HG02973 (cell line): ENCODE measurements at regions not wholly inside any gene's neighbourhood (a gene's known extent, or its start where the extent isn't known, plus 50 kb on each side); places are given as distances from the start of the nearest gene placed in this dataset.

Source experiments
- ATAC-seq: cut with Tn5 transposase; IDR thresholded peaks from one replicate; pipeline ENCODE4 v1.9.1; 2021; ENCODE audit warnings: moderate library complexity; ENCODE audit not compliant: unreplicated experiment

GRCh38 chr3:124519591-124520194 lies 210.6 kb upstream of the UMPS start:
- no peak for ATAC-seq

- no peak for ATAC-seq
Measured at GRCh38 chr3:124520970-124521369, 209.3 kb upstream of the UMPS start.

DNA sequence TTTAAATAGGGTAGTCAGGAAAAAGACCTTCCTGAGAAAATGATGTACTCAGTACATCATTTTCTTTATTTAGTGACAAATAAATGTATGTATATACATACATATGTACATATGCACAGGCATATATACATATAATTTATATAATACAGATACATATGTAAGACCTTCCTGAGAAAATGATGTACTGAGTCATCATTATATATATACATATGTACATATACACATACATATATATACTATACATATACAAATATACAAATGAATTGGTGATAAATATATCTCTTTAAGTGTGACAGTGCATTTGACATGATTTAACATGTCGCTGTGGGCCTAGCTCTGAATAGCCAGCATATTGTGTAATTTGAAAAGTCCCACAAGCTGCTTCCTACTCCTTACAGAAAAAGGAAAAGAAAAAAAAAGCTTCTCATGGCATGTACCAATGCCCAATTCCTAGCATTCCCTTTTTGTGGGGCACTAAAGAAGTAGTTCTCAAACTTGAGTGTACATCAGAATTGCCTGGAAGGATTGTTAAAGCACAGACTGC lies 208.1 kb upstream of the UMPS start:
- ATAC-seq, result no peak

DNA sequence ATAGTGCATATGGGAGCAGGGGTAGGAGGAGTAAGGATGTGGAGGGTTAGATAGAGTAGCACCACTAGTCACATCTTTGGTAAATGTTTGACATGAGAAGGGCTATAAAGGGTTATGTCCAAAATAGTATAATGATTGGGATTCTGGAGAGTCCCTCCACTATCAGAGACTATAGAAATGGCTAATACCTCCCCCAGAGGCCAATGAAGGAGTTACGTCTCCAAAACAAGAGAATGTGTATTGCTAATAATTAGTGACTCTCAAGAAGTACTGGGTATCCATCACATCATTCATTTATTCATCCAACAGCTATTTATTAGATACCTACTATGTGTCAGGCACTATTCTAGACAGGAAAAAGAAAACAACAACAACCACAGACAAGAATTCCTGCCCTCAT lies 203.7 kb upstream of the UMPS start:
- no peak for ATAC-seq

DNA sequence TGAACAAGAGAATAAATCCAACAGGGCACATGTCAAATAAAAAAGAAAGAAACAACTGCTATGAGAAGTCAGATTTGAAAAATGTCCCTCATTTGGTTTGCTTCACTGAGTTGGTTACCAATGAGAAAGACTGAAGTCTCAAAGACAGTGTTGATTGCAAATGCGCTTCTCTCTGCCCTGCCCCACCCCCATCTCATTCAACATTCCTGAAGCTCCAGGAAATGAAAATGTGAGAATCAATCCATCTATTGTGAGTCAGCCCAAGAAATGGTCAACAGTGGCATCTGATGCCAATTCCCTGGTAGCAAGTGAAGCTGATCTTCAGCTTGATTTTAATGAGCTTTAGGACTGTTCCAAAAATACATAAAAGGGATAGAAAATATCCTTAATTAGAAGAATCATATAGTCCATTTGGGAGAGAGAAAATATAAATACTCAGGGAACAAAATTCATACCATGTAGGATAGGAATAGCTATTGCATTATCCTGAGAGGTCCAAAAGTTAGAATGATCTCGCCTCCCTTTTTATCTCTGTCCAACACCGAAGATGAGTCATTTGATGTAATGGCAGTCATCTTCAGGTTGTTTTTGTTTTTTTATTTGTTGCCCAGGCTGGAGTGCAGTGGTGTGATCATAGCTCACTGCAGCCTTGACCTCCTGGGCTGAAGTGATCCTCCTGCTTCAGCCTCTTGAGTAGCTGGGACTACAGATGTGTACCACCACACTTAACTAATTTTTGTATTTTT lies 200.3 kb upstream of the UMPS start:
- ATAC-seq, result no peak

GRCh38 chr3:124530916-124531315 lies 199.3 kb upstream of the UMPS start:
- no peak for ATAC-seq

DNA sequence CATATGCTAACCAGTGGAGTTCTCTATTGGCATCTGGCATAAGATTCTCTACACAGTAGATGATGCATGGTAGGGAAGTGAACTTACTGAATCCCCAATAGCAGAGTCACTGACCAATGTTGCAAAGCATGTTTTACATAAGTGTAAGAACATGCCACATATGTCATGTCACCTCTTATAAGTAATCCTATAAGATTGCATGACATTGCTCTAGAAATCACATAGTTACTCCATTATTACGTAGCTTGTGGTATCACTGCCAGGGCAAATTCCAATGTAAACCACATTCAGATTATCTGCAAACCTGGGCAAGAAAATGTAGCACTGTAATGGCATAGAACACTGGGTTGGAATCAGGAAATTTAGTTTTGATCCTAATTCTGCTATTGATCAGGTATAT lies 198.2 kb upstream of the UMPS start:
- ATAC-seq, result no peak

GRCh38 chr3:124535306-124535705 lies 194.9 kb upstream of the UMPS start:
- ATAC-seq, result no peak

DNA sequence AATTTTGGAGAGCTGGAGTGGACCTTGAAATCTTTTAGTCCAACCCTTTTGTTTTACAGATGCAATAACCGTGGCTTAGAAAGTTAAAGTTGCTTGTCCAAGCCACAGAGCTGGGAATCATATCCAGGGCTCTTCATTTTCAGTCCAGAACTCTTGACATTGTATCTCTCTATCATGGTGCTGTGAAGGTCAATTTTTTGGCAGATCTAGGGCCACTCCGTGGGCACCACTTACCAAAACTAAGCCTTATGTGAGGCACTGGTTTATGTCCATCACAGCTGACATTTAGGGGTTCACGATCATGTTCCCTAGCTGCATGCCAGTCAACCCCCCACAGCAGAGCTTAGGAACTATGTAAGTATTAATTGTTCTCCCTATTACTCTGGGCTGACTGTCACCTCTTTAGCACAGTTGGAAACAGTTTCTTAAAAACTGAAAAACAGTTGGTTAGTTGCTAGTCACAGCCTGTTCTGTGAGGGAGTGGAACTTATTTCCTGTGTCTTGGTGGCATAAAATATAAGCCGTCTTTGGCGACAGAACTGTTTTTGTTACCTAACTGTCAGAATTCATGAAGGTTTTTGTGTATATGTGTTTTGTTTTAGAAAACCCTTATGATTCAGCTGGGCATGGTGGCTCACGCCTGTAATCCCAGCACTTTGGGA lies 189.6 kb upstream of the UMPS start:
- ATAC-seq, result no peak

- ATAC-seq, result no peak
Measured at GRCh38 chr3:124542214-124542869, 187.9 kb upstream of the UMPS start.

GRCh38 chr3:124545891-124546290 lies 184.4 kb upstream of the UMPS start:
- no peak for ATAC-seq

DNA sequence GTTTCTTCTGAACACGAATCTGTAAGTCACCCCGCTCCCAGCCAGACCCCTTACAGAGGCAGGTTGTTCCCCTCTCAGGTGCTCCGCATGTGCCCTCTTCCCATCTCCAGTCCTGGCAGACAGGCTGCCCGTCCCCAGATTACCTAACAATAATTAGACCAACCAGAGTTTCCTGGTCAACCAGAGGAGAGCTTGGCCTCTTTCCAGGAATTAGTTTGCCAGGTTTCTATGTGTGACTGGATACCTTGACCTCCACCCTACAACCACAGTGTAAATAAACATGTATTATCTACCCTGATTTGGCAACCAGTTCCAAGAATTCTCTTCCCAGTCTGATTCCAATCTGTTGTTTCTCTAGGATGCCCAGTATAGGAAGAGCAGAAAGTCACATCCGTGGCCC lies 178.0 kb upstream of the UMPS start:
- ATAC-seq, result no peak

DNA sequence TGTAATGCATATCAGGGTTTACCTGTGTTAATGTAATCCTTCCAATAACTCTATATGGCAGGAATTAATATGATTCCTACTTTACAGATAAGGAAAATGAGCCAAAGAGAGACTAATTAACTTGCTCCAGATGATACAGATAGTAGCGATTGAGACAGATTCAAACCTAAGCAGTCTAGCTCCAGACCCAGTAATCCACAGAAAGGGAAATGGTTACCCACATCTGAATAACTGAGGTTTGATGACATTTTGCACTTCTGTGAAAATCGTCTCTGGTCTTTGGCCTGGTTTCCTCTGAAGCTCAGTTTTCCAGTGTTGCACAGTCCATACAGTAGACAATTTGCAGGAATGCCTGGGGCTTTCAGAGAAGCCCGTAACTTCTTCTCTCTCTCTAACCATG lies 177.1 kb upstream of the UMPS start:
- ATAC-seq, result no peak

DNA sequence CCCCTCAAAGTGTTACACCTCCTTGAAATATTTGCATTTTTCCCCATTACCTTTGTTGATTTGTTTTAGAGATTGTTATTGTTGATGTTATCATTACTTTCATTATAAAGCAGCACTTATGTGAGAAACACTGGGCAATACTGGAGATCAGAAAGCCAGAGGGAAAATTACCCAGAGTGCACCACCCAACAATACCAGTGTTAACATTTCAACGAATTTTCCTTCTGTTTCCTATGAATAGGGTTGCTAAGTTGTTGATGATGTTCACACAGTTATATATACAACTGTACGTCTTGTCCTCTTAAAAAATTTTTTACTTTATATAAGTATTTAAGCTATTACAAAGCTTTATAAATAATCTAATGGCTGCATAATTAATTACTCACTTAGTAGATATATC lies 173.6 kb upstream of the UMPS start:
- no peak for ATAC-seq

DNA sequence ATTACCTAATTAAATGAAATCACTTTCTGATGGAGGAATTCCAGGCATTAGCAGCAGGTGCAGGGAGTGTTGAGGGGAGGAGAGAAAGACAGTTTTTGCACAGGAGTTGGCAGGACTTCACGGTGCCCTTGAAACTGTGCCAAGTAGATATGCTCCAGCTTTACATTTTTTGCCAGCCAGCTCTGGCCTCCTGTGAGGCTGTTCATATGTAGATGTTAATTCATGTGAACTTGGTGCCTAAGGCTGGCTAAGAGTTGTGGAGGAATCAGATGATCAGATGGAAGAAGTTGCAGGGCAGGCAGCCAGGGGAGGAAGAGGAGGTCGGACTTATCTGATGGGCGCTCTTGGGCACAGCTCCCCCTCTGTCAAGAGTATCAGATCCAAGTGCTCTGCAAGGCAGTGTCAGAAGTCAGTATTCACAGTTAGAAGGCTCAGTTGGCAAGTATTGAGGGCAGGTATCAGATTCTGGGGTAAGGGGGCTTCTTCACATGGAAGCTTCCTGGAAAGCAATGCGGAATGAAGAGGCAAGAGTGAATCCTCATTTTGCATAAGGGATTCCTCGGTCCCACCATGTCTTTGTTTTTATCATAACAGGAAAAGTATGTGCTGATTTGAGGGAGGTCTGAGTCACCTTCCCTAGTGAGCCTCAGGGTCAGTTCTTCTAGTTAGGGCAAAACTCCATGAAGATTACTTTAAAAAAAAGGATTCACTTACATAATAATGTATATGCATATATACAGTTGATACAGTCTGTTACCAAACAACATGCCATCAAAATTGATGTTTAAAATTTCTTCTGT lies 172.6 kb upstream of the UMPS start:
- ATAC-seq, result no peak

- no peak for ATAC-seq
Measured at GRCh38 chr3:124558991-124559845, 171.0 kb upstream of the UMPS start.

DNA sequence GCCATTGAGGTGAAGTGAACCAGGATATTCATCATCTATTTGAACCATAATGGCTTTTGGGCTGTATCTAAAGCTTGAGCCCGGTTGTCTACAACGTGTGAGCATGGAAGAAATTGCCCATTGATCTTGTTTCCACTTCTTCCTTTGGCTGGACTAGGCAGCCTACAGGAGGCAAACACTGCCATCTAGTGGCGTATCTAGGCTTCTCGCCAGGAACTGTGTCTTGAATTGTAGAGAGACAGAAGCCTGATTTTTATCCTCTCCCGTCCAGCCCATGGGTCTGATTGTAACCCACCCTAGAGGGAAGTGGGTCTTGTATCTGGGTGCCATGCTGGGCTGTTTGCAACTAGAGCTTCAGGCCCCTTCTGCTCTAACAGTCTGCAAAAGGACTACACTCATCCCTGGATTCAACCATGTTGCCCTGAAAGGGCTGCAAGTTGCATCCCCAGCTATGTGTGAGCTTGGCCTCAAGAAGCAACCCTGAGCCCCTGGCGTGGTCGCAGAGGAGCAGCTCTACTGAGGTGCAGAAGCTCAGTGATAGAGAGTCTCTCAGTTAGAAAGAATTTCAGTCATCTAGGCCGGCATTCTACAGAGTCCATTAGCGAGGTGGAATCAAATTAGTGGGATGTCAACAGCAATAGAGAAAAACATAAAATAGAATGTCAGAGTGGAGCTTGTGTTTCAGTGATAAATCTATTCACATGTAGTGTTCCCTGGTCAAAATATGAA lies 170.2 kb upstream of the UMPS start:
- ATAC-seq, result peak; percentile 51

DNA sequence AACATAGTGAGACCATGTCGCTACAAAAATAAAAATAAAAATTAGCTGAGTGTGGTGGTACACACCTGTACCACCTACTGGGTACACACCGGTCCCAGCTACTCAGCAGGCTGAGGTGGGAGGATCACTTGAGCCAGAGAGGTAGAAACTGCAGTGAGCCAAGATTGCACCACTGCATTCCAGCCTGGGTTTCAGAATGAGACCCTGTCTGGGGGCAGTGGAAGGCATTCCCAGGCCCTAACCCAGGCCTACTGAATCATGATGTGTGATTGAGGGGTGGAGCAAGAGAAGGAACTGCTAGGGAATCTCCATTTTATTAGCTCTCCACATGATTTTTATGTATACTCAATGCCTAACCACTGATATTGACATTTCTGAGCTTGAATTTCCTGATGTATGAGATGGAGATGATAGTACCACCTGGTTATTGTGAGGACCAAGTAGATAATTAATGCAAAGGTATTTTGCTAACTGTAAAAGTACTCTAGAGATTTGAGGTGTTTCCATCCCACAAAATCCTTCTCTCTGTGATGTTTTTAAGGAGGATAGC lies 169.5 kb upstream of the UMPS start:
- ATAC-seq, result no peak

- ATAC-seq, result no peak
Measured at GRCh38 chr3:124562769-124563168, 167.5 kb upstream of the UMPS start.
